HPDE6-E6E7 (cell line): ENCODE measurements at regions not wholly inside any gene's neighbourhood (a gene's known extent, or its start where the extent isn't known, plus 50 kb on each side); places are given as distances from the start of the nearest gene placed in this dataset.

Experiments used
- DNase-seq: peaks from one replicate; pipeline ENCODE4 v3.0.0; 2011; ENCODE audit warnings: missing footprints; ENCODE audit errors: extremely low spot score

- DNase-seq, result no peak
These were observed 669.8 kb upstream of the ARPP21 start for GRCh38 chr3:34969513-34969912.

GRCh38 chr3:34972481-34972880, 666.8 kb upstream of the ARPP21 start:
- no peak for DNase-seq

- no peak for DNase-seq
These were observed 665.7 kb upstream of the ARPP21 start for GRCh38 chr3:34973586-34973985.

GRCh38 chr3:34983631-34984030, 655.7 kb upstream of the ARPP21 start:
- DNase-seq, result no peak

- no peak for DNase-seq
These were observed 651.0 kb upstream of the ARPP21 start for GRCh38 chr3:34988296-34988695.

GRCh38 chr3:34995796-34996430, 643.4 kb upstream of the ARPP21 start:
- no peak for DNase-seq

- DNase-seq, result no peak
These were observed 640.4 kb upstream of the ARPP21 start for GRCh38 chr3:34998902-34999301.

GRCh38 chr3:35012214-35012613, 627.1 kb upstream of the ARPP21 start:
- DNase-seq, result no peak

GRCh38 chr3:35028157-35028556, 611.2 kb upstream of the ARPP21 start:
- no peak for DNase-seq

GRCh38 chr3:35042210-35042991, 596.9 kb upstream of the ARPP21 start:
- no peak for DNase-seq

- no peak for DNase-seq
These were observed 596.3 kb upstream of the ARPP21 start for GRCh38 chr3:35043040-35043439.

GRCh38 chr3:35044190-35044589, 595.1 kb upstream of the ARPP21 start:
- no peak for DNase-seq

GRCh38 chr3:35045118-35045517, 594.2 kb upstream of the ARPP21 start:
- DNase-seq, result no peak

GRCh38 chr3:35064761-35065160, 574.6 kb upstream of the ARPP21 start:
- DNase-seq, result no peak

- no peak for DNase-seq
These were observed 573.4 kb upstream of the ARPP21 start for GRCh38 chr3:35065891-35066290.

- no peak for DNase-seq
These were observed 571.6 kb upstream of the ARPP21 start for GRCh38 chr3:35067750-35068149.

- DNase-seq, result no peak
These were observed 569.2 kb upstream of the ARPP21 start for GRCh38 chr3:35070088-35070487.

- no peak for DNase-seq
These were observed 567.6 kb upstream of the ARPP21 start for GRCh38 chr3:35071772-35072171.

- no peak for DNase-seq
These were observed 560.5 kb upstream of the ARPP21 start for GRCh38 chr3:35078780-35079179.

- DNase-seq, result no peak
These were observed 559.9 kb upstream of the ARPP21 start for GRCh38 chr3:35079403-35079802.

GRCh38 chr3:35081899-35082298, 557.4 kb upstream of the ARPP21 start:
- DNase-seq, result no peak

GRCh38 chr3:35088943-35089342, 550.4 kb upstream of the ARPP21 start:
- no peak for DNase-seq

- no peak for DNase-seq
These were observed 524.6 kb upstream of the ARPP21 start for GRCh38 chr3:35114686-35115085.

- no peak for DNase-seq
These were observed 519.3 kb upstream of the ARPP21 start for GRCh38 chr3:35120026-35120425.
